Upper lobe of left lung (tissue), 6 donors: ENCODE measurements at regions not wholly inside any gene's neighbourhood (a gene's known extent, or its start where the extent isn't known, plus 50 kb on each side); places are given as distances from the start of the nearest gene placed in this dataset.
"Not testable (repeated sequence)": the region's sequence is repeated elsewhere in the genome, so short reads cannot be mapped to it uniquely, and the experiment has no call there.

Source experiments
- ATAC-seq, 2 donors: fragments of 200-7000 bp; cut with Tn5 transposase; one replicate each; pipeline ENCODE4 v1.9.1; 2022; ENCODE audit warnings: mild to moderate bottlenecking in 2 of 2, moderate library complexity in 2 of 2; ENCODE audit not compliant: low FRiP score in 2 of 2
- DNase-seq, 2 donors: peaks; one replicate each; pipeline ENCODE4 v3.0.0-alpha.2; 2019 to 2020
- H3K27ac ChIP-seq, 4 donors: fragments of 200-600 bp; sonication (generic); one replicate each; pipeline ENCODE4 v1.5.1; 2016 to 2019
- H3K27me3 ChIP-seq, 4 donors: fragments of 200-600 bp; sonication (generic); one replicate each; pipeline ENCODE4 v1.5.1; 2017 to 2019
- H3K36me3 ChIP-seq, 4 donors: fragments of 200-600 bp; sonication (generic); one replicate each; pipeline ENCODE4 v1.5.1; 2016 to 2019
- H3K4me1 ChIP-seq, 4 donors: fragments of 200-600 bp; sonication (generic); one replicate each; pipeline ENCODE4 v1.5.1; 2018 to 2019
- H3K4me3 ChIP-seq, 4 donors: fragments of 200-600 bp; sonication (generic); one replicate each; pipeline ENCODE4 v1.5.1; 2017 to 2019; ENCODE audit warnings: mild to moderate bottlenecking in 2 of 4, moderate library complexity in 1 of 4
- H3K9me3 ChIP-seq, 4 donors: fragments of 200-600 bp; sonication (generic); one replicate each; pipeline ENCODE4 v1.5.1; 2018 to 2019
- CTCF ChIP-seq, 6 experiments: fragments of 450-650 bp in 4 of 6; fragments of 200-600 bp in 2 of 6; sonication (generic) in 2 of 6; IDR thresholded peaks; one replicate each; pipeline ENCODE4 v1.5.1; 2016 to 2019; ENCODE audit warnings: antibody characterized with exemption in 6 of 6
- EP300 ChIP-seq, 4 donors: sonication (generic); formaldehyde crosslinking; IDR thresholded peaks; one replicate each; pipeline ENCODE4 v1.5.1; 2017; ENCODE audit warnings: antibody characterized with exemption in 4 of 4, control low read depth in 2 of 4
- POLR2A ChIP-seq, 4 donors: fragments of 450-650 bp; IDR thresholded peaks; one replicate each; pipeline ENCODE4 v1.5.1; 2016 to 2017; ENCODE audit warnings: antibody characterized with exemption in 4 of 4, mild to moderate bottlenecking in 2 of 4
- POLR2AphosphoS5 ChIP-seq, 2 donors: sonication (generic); formaldehyde crosslinking; IDR thresholded peaks; one replicate each; pipeline ENCODE4 v1.5.1; 2017; ENCODE audit warnings: antibody characterized with exemption in 2 of 2
- WGBS, 2 donors: methylation state at CpG; one replicate each; pipeline ENCODE4 v1.1.5; 2017 to 2018; 5-methylcytosine and 5-hydroxymethylcytosine counted together
- donor health status: DM: no; HTN: no; CAD: no; lungs with moderate emphysema.
- donor health status: DM: no; HTN: yes; CAD: no; lungs with severe emphysema.

GRCh38 chr16:27600381-27600780, 50.4 kb downstream of the KATNIP start:
- H3K9me3 ChIP-seq = no peaks in the 10 kb centered on the region
- no peaks in the 10 kb centered on the region for H3K4me1 ChIP-seq
- DNase-seq (no peak), ATAC-seq (no peak)
- 82 to 85% methylated on average over 6 of the region's 6 CpGs for WGBS, 2 donors
- peaks cover 0 to 3% (median 0%) of the 10 kb centered on the region in 4 donors for H3K36me3 ChIP-seq
- TF ChIP-seq EP300 (IDR thresholded peaks at IDR 0.05) = no peak
- TF ChIP-seq POLR2AphosphoS5 (IDR thresholded peaks at IDR 0.05) = no peak
- no peak for TF ChIP-seq CTCF (IDR thresholded peaks at IDR 0.05)
- no peak for TF ChIP-seq POLR2A (IDR thresholded peaks at IDR 0.05)
- no peaks in the 10 kb centered on the region for H3K27me3 ChIP-seq
- H3K27ac ChIP-seq = no peak overlapping the region
- H3K4me3 ChIP-seq = no peak overlapping the region

GRCh38 chr16:27602103-27602502, 52.2 kb downstream of the KATNIP start:
- no peaks in the 10 kb centered on the region for H3K9me3 ChIP-seq
- no peak overlapping the region for H3K4me3 ChIP-seq
- DNase-seq (peak in 1 of 2 donors; percentile 17), ATAC-seq (no peak)
- no peaks in the 10 kb centered on the region for H3K4me1 ChIP-seq
- WGBS, 2 donors = 87 to 89% methylated on average over 4 of the region's 4 CpGs
- TF ChIP-seq CTCF (IDR thresholded peaks at IDR 0.05) (no peak), EP300 (IDR thresholded peaks at IDR 0.05) (no peak), POLR2AphosphoS5 (IDR thresholded peaks at IDR 0.05) (no peak), POLR2A (IDR thresholded peaks at IDR 0.05) (no peak)
- no peak overlapping the region for H3K27ac ChIP-seq
- H3K36me3 ChIP-seq = peaks cover 0 to 3% (median 0%) of the 10 kb centered on the region in 4 donors
- no peaks in the 10 kb centered on the region for H3K27me3 ChIP-seq

DNA sequence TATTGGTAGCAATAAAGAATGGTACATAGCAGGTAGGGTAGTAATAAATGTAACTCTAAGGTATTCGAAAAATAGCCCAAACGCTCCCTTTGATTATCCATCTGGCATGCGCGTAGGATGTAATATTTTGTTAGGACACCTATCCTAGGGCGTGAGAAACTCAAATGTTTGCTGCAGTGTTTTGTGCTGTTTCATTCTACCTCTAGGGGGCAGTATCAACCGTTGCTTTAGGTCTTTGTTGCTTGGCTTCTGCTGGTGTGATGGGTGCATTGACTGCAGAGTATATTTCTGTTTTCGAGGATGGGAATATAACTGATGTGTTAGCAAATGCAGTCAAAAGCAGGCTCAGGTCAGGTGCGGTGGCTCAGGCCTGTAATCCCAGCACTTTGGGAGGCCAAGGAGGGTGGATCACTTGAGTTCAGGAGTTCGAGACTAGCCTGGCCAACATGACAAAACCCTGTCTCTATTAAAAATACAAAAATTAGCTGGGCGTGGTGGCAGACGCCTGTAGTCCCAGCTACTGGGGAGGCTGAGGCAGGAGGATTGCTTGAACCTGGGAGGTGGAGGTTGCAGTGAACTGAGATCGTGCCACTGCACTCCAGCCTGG, 55.7 kb downstream of the KATNIP start:
- not testable (repeated sequence) for H3K36me3 ChIP-seq, H3K27ac ChIP-seq, H3K9me3 ChIP-seq, DNase-seq, H3K4me1 ChIP-seq, H3K27me3 ChIP-seq, ATAC-seq, H3K4me3 ChIP-seq
- 76 to 83% methylated on average over 12 of the region's 12 CpGs for WGBS, 2 donors
- peak in 5 of 6 experiments; percentile 28 to 48 (median 44) for TF ChIP-seq CTCF (IDR thresholded peaks at IDR 0.05)

DNA sequence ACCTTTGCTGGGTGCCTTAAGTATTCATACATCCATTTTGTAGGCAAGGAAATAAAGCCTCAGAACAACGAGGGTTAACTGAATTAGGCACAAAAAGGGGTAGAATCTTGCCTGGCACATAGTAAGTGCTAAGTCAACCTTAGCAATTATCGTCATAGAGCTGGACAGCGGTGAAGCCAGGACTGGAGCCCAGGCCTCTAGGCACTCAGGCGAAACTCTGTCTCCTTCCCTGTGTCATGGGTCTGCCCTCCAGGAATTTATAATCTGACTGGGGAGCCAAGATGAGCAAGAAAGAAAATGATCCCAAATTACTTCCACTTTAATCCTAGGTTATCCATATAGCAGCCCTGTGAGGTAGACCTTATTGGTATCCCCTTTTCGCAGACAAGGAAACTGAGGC, 61.4 kb downstream of the KATNIP start:
- H3K27me3 ChIP-seq = no peaks in the 10 kb centered on the region
- TF ChIP-seq POLR2A (IDR thresholded peaks at IDR 0.05) (no peak), POLR2AphosphoS5 (IDR thresholded peaks at IDR 0.05) (no peak), EP300 (IDR thresholded peaks at IDR 0.05) (no peak), CTCF (IDR thresholded peaks at IDR 0.05) (no peak)
- ATAC-seq (no peak), DNase-seq (no peak)
- WGBS, 2 donors = 91 to 95% methylated on average over 5 of the region's 5 CpGs
- H3K36me3 ChIP-seq = no peaks in the 10 kb centered on the region
- no peak overlapping the region for H3K4me3 ChIP-seq
- H3K4me1 ChIP-seq = no peaks in the 10 kb centered on the region
- H3K9me3 ChIP-seq = no peaks in the 10 kb centered on the region
- no peak overlapping the region for H3K27ac ChIP-seq

- 84 to 86% methylated on average over 8 of the region's 8 CpGs for WGBS, 2 donors
- DNase-seq = no peak
- ATAC-seq = no peak
- Histone ChIP-seq H3K27me3 (no peaks in the 10 kb centered on the region), H3K4me1 (no peaks in the 10 kb centered on the region), H3K27ac (no peak overlapping the region), H3K4me3 (no peak overlapping the region), H3K36me3 (no peaks in the 10 kb centered on the region), H3K9me3 (no peaks in the 10 kb centered on the region)
- TF ChIP-seq POLR2AphosphoS5 (IDR thresholded peaks at IDR 0.05) (no peak), EP300 (IDR thresholded peaks at IDR 0.05) (no peak), POLR2A (IDR thresholded peaks at IDR 0.05) (no peak), CTCF (IDR thresholded peaks at IDR 0.05) (no peak)
Observed at GRCh38 chr16:27613238-27613791, 63.4 kb downstream of the KATNIP start.
